SK-N-MC (cell line): ENCODE measurements at regions not wholly inside any gene's neighbourhood (a gene's known extent, or its start where the extent isn't known, plus 50 kb on each side); places are given as distances from the start of the nearest gene placed in this dataset.

ENCODE experiments used
- DNase-seq: peaks from one replicate; pipeline ENCODE4 v3.0.0-alpha.2; 2011; ENCODE audit warnings: low read depth, low spot score
- H3K27ac ChIP-seq: fragments of 200-600 bp; sonication (generic); 2 replicates; pipeline ENCODE4 v1.5.1; 2016; ENCODE audit warnings: mixed run types
- H3K36me3 ChIP-seq: fragments of 200-600 bp; sonication (generic); 2 replicates; pipeline ENCODE4 v1.6.1; 2017; ENCODE audit warnings: antibody characterized with exemption, low read length, mixed read lengths; ENCODE audit not compliant: insufficient read depth
- H3K4me3 ChIP-seq: fragments of 200-600 bp; sonication (generic); 2 replicates; pipeline ENCODE4 v1.5.1; 2016
- H3K9ac ChIP-seq: fragments of 200-600 bp; sonication (generic); 2 replicates; pipeline ENCODE4 v1.8.0; 2017; ENCODE audit warnings: mixed run types, mixed read lengths; ENCODE audit not compliant: insufficient read length
- H3K9me3 ChIP-seq: fragments of 200-600 bp; sonication (generic); 2 replicates; pipeline ENCODE4 v1.6.1; 2017; ENCODE audit warnings: low read depth, mild to moderate bottlenecking, antibody characterized with exemption, low read length, moderate library complexity, mixed read lengths
- EZH2 ChIP-seq: fragments of 200-600 bp; sonication (generic); IDR thresholded peaks from one replicate; pipeline ENCODE4 v1.6.1; 2017; ENCODE audit warnings: antibody characterized with exemption
- FOXP2 ChIP-seq: optimal IDR thresholded peaks from 2 replicates; pipeline ENCODE3; 2011; ENCODE audit warnings: mild to moderate bottlenecking, moderate library complexity; ENCODE audit not compliant: insufficient read depth; ENCODE audit errors: extremely low read length, control extremely low read depth
- POLR2AphosphoS5 ChIP-seq: IDR thresholded peaks from 2 replicates; pipeline ENCODE4 v1.6.1; 2012; ENCODE audit warnings: mild to moderate bottlenecking, low read depth, low read length, borderline replicate concordance

GRCh38 chr5:102690910-102691309 lies 64.2 kb upstream of the PAM start:
- TF ChIP-seq EZH2, result no peak
- no peak for TF ChIP-seq POLR2AphosphoS5
- TF ChIP-seq FOXP2, result no peak
- no peak for DNase-seq
- H3K9ac ChIP-seq, result no peak overlapping the region
- no peaks in the 10 kb centered on the region for H3K9me3 ChIP-seq
- no peaks in the 10 kb centered on the region for H3K36me3 ChIP-seq
- H3K4me3 ChIP-seq, result no peak overlapping the region
- no peak overlapping the region for H3K27ac ChIP-seq

- no peaks in the 10 kb centered on the region for H3K36me3 ChIP-seq
- H3K27ac ChIP-seq, result no peak overlapping the region
- no peaks in the 10 kb centered on the region for H3K9me3 ChIP-seq
- no peak for TF ChIP-seq POLR2AphosphoS5
- no peak for DNase-seq
- H3K9ac ChIP-seq, result no peak overlapping the region
- no peak overlapping the region for H3K4me3 ChIP-seq
These were observed 63.7 kb upstream of the PAM start for GRCh38 chr5:102691434-102691833.

- no peak for DNase-seq
- Histone ChIP-seq H3K27ac (no peak overlapping the region), H3K36me3 (no peaks in the 10 kb centered on the region), H3K9me3 (no peaks in the 10 kb centered on the region), H3K9ac (no peak overlapping the region), H3K4me3 (no peak overlapping the region)
- TF ChIP-seq POLR2AphosphoS5 (no peak), FOXP2 (no peak), EZH2 (no peak)
These were observed 54.8 kb upstream of the PAM start for GRCh38 chr5:102700120-102700831.

GRCh38 chr5:102700916-102701315 lies 54.2 kb upstream of the PAM start:
- no peak overlapping the region for H3K9ac ChIP-seq
- H3K4me3 ChIP-seq, result no peak overlapping the region
- H3K27ac ChIP-seq, result no peak overlapping the region
- TF ChIP-seq FOXP2, result no peak
- no peak for TF ChIP-seq EZH2
- no peak for TF ChIP-seq POLR2AphosphoS5
- H3K36me3 ChIP-seq, result no peaks in the 10 kb centered on the region
- no peaks in the 10 kb centered on the region for H3K9me3 ChIP-seq
- DNase-seq, result no peak

DNA sequence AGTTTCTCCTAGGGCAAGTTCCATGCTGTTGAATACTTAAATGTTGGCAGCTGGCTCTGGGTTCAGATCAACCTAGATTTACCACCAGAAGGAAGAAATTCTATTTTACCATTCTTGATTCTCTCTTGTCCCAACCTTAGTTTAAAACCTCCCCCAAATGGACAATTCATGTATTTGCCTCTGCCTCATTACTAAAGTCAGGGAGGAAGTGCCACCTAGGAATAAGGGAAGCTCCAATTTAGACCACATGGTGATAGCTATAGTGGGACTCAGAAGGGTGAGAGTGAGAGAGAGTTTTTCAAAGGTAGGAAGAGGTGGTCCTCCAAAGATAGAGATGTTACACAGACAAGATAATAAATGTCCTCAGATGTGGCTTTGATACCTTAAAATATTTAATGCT lies 53.4 kb upstream of the PAM start:
- no peaks in the 10 kb centered on the region for H3K36me3 ChIP-seq
- no peak overlapping the region for H3K4me3 ChIP-seq
- H3K9me3 ChIP-seq, result no peaks in the 10 kb centered on the region
- DNase-seq, result no peak
- TF ChIP-seq EZH2 (no peak), POLR2AphosphoS5 (no peak), FOXP2 (no peak)
- no peak overlapping the region for H3K27ac ChIP-seq
- no peak overlapping the region for H3K9ac ChIP-seq
